SK-N-MC (cell line): ENCODE measurements at regions not wholly inside any gene's neighbourhood (a gene's known extent, or its start where the extent isn't known, plus 50 kb on each side); places are given as distances from the start of the nearest gene placed in this dataset.

ENCODE experiments used
- EZH2 ChIP-seq: fragments of 200-600 bp; sonication (generic); IDR thresholded peaks from one replicate; pipeline ENCODE4 v1.6.1; 2017; ENCODE audit warnings: antibody characterized with exemption
- POLR2AphosphoS5 ChIP-seq: IDR thresholded peaks from 2 replicates; pipeline ENCODE4 v1.6.1; 2012; ENCODE audit warnings: mild to moderate bottlenecking, low read depth, low read length, borderline replicate concordance

- TF ChIP-seq EZH2 (no peak), POLR2AphosphoS5 (no peak)
These were observed 137.8 kb downstream of the TSEN15 start for GRCh38 chr1:184189361-184189760.
